ENCODE measurements at regions not wholly inside any gene's neighbourhood (a gene's known extent, or its start where the extent isn't known, plus 50 kb on each side); places are given as distances from the start of the nearest gene placed in this dataset.

- no peaks in the 10 kb centered on the region for H3K79me2 ChIP-seq (ENCODE audit: control insufficient read depth, insufficient read depth, low read length)
- peaks cover 4% of the 10 kb centered on the region for H3K4me1 ChIP-seq (ENCODE audit: control insufficient read depth, extremely low read depth, insufficient read depth, low read length)
- H3K36me3 ChIP-seq (ENCODE audit: control insufficient read depth in 2 of 2, extremely low read depth in 1 of 2, insufficient read depth in 2 of 2, low read length in 2 of 2): no peaks in the 10 kb centered on the region
- intact Hi-C loops (cut with micrococcal nuclease): no loop called here
- no peak overlapping the region for H2AFZ ChIP-seq (ENCODE audit: low read depth, low read length)
- no peak for TF ChIP-seq POLR2A (IDR thresholded peaks at IDR 0.05; ENCODE audit: low read depth, low read length)
- no peak for TF ChIP-seq GATA2 (IDR thresholded peaks at IDR 0.05; ENCODE audit: insufficient read depth, insufficient read length, low read depth, low read length)
- no peak for TF ChIP-seq POLR2AphosphoS5 (IDR thresholded peaks at IDR 0.05; ENCODE audit: insufficient read depth, low read depth, low read length)
- TF ChIP-seq EZH2 (IDR thresholded peaks at IDR 0.05; ENCODE audit: borderline replicate concordance, low read depth, low read length, severe bottlenecking): no peak
- DNase-seq (ENCODE audit: low read depth, low spot score) (no peak), FAIRE-seq (no peak)
- no peaks in the 10 kb centered on the region for H3K9me1 ChIP-seq (replicated peaks; ENCODE audit: control insufficient read depth, extremely low read depth, insufficient read depth, low read length)
- H3K9ac ChIP-seq (replicated peaks; ENCODE audit: extremely low read depth, insufficient read depth, low read length): no peak overlapping the region
- H3K4me2 ChIP-seq (ENCODE audit: insufficient read depth, low read length): no peak overlapping the region
- dilution Hi-C loops (cut with MboI; ENCODE audit: extremely low pct_ligation_motif_present, low sequenced_read_pairs): no loop called here
- POLR2A ChIA-PET: no interaction called here
- H3K27ac ChIP-seq (ENCODE audit: insufficient read depth, low read depth, low read length): no peak overlapping the region
- H3K9me3 ChIP-seq (replicated peaks; ENCODE audit: control insufficient read depth, insufficient read depth, low read length): no peaks in the 10 kb centered on the region
- no peaks in the 10 kb centered on the region for H4K20me1 ChIP-seq (replicated peaks; ENCODE audit: control insufficient read depth, extremely low read depth, insufficient read depth, low read length)
- no peak overlapping the region for H3K4me3 ChIP-seq (replicated peaks in 1 of 3; ENCODE audit: insufficient read depth in 1 of 3, low read depth in 1 of 3, low read length in 3 of 3)
- no TSS peak for BruUV-seq (replicated peaks)
- no peaks in the 10 kb centered on the region for H3K27me3 ChIP-seq (ENCODE audit: control insufficient read depth in 2 of 2, insufficient read depth in 2 of 2, low read length in 2 of 2)
- CTCF ChIA-PET: interaction anchor here (0.6 kb wide), 1 partner anchor 60 kb away, joined by 5 read pairs; no protein-coding TSS in a partner anchor
Measured at GRCh38 chr5:142479854-142480519, 155.2 kb upstream of the SPRY4 start.

GRCh38 chr5:142479150-142479549, 154.3 kb upstream of the SPRY4 start:
- Histone ChIP-seq H2AFZ (ENCODE audit: low read depth, low read length) (no peak overlapping the region), H4K20me1 (replicated peaks; ENCODE audit: control insufficient read depth, extremely low read depth, insufficient read depth, low read length) (no peaks in the 10 kb centered on the region), H3K36me3 (ENCODE audit: control insufficient read depth in 2 of 2, extremely low read depth in 1 of 2, insufficient read depth in 2 of 2, low read length in 2 of 2) (no peaks in the 10 kb centered on the region), H3K9me3 (replicated peaks; ENCODE audit: control insufficient read depth, insufficient read depth, low read length) (no peaks in the 10 kb centered on the region), H3K4me3 (replicated peaks in 1 of 3; ENCODE audit: insufficient read depth in 1 of 3, low read depth in 1 of 3, low read length in 3 of 3) (no peak overlapping the region), H3K9me1 (replicated peaks; ENCODE audit: control insufficient read depth, extremely low read depth, insufficient read depth, low read length) (no peaks in the 10 kb centered on the region), H3K4me1 (ENCODE audit: control insufficient read depth, extremely low read depth, insufficient read depth, low read length) (no peaks in the 10 kb centered on the region), H3K27ac (ENCODE audit: insufficient read depth, low read depth, low read length) (no peak overlapping the region), H3K27me3 (ENCODE audit: control insufficient read depth in 2 of 2, insufficient read depth in 2 of 2, low read length in 2 of 2) (no peaks in the 10 kb centered on the region), H3K79me2 (ENCODE audit: control insufficient read depth, insufficient read depth, low read length) (no peaks in the 10 kb centered on the region), H3K9ac (replicated peaks; ENCODE audit: extremely low read depth, insufficient read depth, low read length) (no peak overlapping the region), H3K4me2 (ENCODE audit: insufficient read depth, low read length) (no peak overlapping the region)
- no peak for TF ChIP-seq JUN (IDR thresholded peaks at IDR 0.05; ENCODE audit: borderline replicate concordance, insufficient read depth, insufficient read length, low read depth)
- no peak for TF ChIP-seq EZH2 (IDR thresholded peaks at IDR 0.05; ENCODE audit: borderline replicate concordance, low read depth, low read length, severe bottlenecking)
- no peak for TF ChIP-seq POLR2A (IDR thresholded peaks at IDR 0.05; ENCODE audit: low read depth, low read length)
- no peak for TF ChIP-seq GATA2 (IDR thresholded peaks at IDR 0.05; ENCODE audit: insufficient read depth, insufficient read length, low read depth, low read length)
- TF ChIP-seq FOS (IDR thresholded peaks at IDR 0.05; ENCODE audit: borderline replicate concordance, insufficient read depth, low read length): no peak
- TF ChIP-seq CTCF (IDR thresholded peaks at IDR 0.05; ENCODE audit: extremely low read depth in 1 of 2, insufficient read depth in 1 of 2, low read depth in 1 of 2, low read length in 2 of 2): no peak
- no peak for TF ChIP-seq MYC (IDR thresholded peaks at IDR 0.05; ENCODE audit: low read depth, low read length)
- TF ChIP-seq MAX (IDR thresholded peaks at IDR 0.05; ENCODE audit: insufficient read depth, insufficient read length): no peak
- TF ChIP-seq POLR2AphosphoS5 (IDR thresholded peaks at IDR 0.05; ENCODE audit: insufficient read depth, low read depth, low read length): no peak
- no peak for DNase-seq (ENCODE audit: low read depth, low spot score)
- dilution Hi-C loops (cut with MboI; ENCODE audit: extremely low pct_ligation_motif_present, low sequenced_read_pairs) (no loop called here), intact Hi-C loops (cut with micrococcal nuclease) (no loop called here)
- CTCF ChIA-PET: no interaction called here
- no peak for FAIRE-seq
- POLR2A ChIA-PET: no interaction called here
- no TSS peak for BruUV-seq (replicated peaks)
